Suppressor macrophage (primary cell): ENCODE measurements at regions not wholly inside any gene's neighbourhood (a gene's known extent, or its start where the extent isn't known, plus 50 kb on each side); places are given as distances from the start of the nearest gene placed in this dataset.
"Not testable (repeated sequence)": the region's sequence is repeated elsewhere in the genome, so short reads cannot be mapped to it uniquely, and the experiment has no call there.

Source experiments
- DNase-seq, 4 experiments: peaks; one replicate each; pipeline ENCODE4 v3.0.0-alpha.2; 2020 to 2022

DNA sequence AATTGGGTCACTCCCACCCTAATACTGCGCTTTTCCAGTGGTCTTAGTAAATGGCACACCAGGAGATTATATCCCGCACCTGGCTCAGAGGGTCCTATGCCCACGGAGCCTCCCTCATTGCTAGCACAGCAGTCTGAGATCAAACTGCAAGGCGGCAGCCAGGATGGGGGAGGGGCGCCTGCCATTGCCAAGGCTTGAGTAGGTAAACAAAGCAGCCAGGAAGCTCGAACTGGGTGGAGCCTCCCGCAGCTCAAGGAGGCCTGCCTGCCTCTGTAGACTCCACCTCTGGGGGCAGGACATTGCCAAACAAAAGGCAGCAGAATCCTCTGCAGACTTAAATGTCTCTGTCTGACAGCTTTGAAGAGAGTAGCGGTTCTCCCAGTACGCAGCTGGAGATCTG lies 52.4 kb upstream of the PMPCB start:
- DNase-seq, result not testable (repeated sequence)

DNA sequence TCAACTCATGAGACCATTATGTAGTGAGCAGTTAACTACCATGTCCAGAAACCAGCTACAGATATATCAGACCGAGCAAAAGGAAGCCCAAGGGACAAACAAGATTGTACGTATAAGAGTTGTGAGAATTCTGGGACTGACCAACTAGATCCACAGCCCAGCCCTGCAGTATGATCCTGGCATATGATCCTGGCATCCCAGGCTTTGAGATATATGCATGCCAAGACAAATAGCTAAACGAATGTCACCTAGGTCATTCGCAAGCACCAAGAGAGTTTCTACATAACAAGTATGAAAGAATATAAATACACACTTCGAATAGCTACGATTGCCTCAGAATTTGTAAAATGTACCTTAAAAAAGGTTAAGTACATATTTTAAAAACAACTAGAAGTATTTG lies 56.4 kb upstream of the PMPCB start:
- no peak for DNase-seq

GRCh38 chr7:103235824-103236223 lies 61.4 kb upstream of the PMPCB start:
- DNase-seq, result not testable (repeated sequence)

DNA sequence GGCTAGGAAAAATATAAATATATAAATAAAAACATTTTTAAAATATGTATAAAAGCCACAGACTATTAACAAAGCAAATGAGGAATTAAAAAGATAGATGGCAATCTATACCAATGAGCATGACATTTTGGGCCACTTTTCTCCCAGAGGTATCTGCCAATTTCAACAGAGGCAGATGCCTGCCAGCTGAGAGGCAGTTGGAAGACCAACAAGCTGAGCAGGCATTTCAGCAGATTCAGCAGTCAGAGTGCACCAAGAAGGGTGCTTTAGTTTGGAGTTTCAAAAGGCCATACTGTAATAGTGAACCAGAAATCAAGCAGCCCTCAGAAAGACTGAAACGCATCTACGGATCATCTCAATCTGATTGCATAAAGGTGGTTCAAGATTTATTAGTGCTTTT lies 62.4 kb upstream of the PMPCB start:
- not testable (repeated sequence) for DNase-seq

- DNase-seq, result not testable (repeated sequence)
Measured at GRCh38 chr7:103227787-103228186, 69.4 kb upstream of the PMPCB start.

GRCh38 chr7:103225798-103226197 lies 71.4 kb upstream of the PMPCB start:
- DNase-seq, result not testable (repeated sequence)

GRCh38 chr7:103223065-103223464 lies 74.2 kb upstream of the NAPEPLD start:
- peak; percentile 2 to 60 (median 16) for DNase-seq

DNA sequence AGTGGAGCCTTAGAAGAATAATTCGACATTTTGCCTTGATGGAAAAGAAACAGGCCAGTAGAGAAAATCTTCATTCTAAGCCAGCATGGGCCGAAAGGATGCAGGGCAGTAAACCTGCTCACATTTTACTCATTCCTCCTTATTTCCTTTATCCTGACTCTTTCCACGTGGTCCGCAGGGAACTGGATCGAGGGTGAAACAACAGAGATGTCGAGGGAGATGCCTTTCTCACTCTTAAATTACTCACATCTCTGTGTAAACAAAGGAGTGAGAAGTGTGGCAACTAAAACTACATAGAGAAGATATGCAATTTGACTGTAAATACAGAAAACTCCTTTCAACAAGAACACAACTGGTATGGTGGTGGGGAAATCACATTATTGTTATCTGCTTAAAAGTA lies 62.1 kb upstream of the NAPEPLD start:
- not testable (repeated sequence) for DNase-seq

DNA sequence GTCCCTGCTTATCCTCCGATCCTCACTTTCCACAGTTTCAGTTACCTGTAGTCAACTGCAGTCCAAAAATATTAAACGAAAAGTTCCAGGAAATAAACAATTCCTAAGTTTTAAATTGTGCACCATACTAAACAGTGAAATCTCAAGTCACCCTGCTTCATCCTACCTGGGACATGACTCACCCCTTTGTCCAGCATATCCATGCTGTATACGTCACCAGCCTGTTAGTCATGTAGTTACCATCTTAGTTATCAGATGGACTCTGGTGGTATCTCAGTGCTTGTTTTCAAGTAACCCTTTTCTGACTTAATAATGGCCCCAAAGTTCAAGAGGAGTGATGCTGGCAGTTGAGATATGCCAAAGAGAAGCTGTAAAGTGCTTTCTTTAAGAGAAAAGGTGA lies 50.3 kb upstream of the NAPEPLD start:
- not testable (repeated sequence) for DNase-seq
